ENCODE measurements at regions not wholly inside any gene's neighbourhood (a gene's known extent, or its start where the extent isn't known, plus 50 kb on each side); places are given as distances from the start of the nearest gene placed in this dataset.

GRCh38 chr9:88874391-88874790, 116.9 kb upstream of the S1PR3 start:
- TF ChIP-seq, protein P1, sequence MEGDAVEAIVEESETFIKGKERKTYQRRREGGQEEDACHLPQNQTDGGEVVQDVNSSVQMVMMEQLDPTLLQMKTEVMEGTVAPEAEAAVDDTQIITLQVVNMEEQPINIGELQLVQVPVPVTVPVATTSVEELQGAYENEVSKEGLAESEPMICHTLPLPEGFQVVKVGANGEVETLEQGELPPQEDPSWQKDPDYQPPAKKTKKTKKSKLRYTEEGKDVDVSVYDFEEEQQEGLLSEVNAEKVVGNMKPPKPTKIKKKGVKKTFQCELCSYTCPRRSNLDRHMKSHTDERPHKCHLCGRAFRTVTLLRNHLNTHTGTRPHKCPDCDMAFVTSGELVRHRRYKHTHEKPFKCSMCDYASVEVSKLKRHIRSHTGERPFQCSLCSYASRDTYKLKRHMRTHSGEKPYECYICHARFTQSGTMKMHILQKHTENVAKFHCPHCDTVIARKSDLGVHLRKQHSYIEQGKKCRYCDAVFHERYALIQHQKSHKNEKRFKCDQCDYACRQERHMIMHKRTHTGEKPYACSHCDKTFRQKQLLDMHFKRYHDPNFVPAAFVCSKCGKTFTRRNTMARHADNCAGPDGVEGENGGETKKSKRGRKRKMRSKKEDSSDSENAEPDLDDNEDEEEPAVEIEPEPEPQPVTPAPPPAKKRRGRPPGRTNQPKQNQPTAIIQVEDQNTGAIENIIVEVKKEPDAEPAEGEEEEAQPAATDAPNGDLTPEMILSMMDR (IDR thresholded peaks at IDR 0.05): no peak
- no peak for TF ChIP-seq EP300 (IDR thresholded peaks at IDR 0.05)

Data from suprapubic skin (tissue), 3 donors.